HepG2 (cell line): ENCODE measurements at regions not wholly inside any gene's neighbourhood (a gene's known extent, or its start where the extent isn't known, plus 50 kb on each side); places are given as distances from the start of the nearest gene placed in this dataset.

Experiments
- ATAC-seq: fragments of 200-7000 bp; cut with Tn5 transposase; 3 replicates; pipeline ENCODE4 v1.9.1; 2020; ENCODE audit warnings: mild to moderate bottlenecking, moderate library complexity
- BruUV-seq: library from RNA; stranded (reverse); fragments of 400-500 nt; replicated peaks from 2 replicates; lab custom pipeline; 2021; lab: Mats Ljungman, UMichigan
- CTCF ChIA-PET: fragments of 300-600 bp; formaldehyde crosslinking; extraction: SDS; loops from one replicate; lab custom pipeline; 2021; ENCODE audit warnings: low total read pairs, inconsistent platforms, low intra/inter-chr PET ratio; lab: Yijun Ruan, JAX
- POLR2A ChIA-PET: fragments of 350-600 bp; sonication (Branson Sonifier 250); formaldehyde crosslinking; loops from one replicate; lab custom pipeline; 2020; ENCODE audit warnings: antibody characterized with exemption, inconsistent platforms; lab: Yijun Ruan, JAX
- DNase-seq: peaks from one replicate; pipeline ENCODE4 v3.0.0-alpha.2; 2015; ENCODE audit warnings: low spot score
- FAIRE-seq: peaks from 3 replicates; lab custom pipeline; 2011; peaks lifted over from hg19 to GRCh38; lab: Jason Lieb, UNC
- H2AFZ ChIP-seq: one replicate; pipeline ENCODE4 v1.6.1; 2011; ENCODE audit warnings: low read length, inconsistent platforms
- H3K27ac ChIP-seq: fragments of 300-600 bp; 3 replicates; pipeline ENCODE4 v1.8.0; 2011; ENCODE audit warnings: mixed run types, mild to moderate bottlenecking, mixed read lengths, low read length, inconsistent platforms; ENCODE audit not compliant: insufficient read depth; ENCODE audit errors: extremely low read length
- H3K27me3 ChIP-seq, 2 experiments: fragments of 200-600 bp in 1 of 2; 2 replicates in 1 of 2; 3 replicates in 1 of 2; pipeline versions ENCODE4 v1.6.0 to v1.8.0; 2011; ENCODE audit warnings: low read length in 2 of 2, mild to moderate bottlenecking in 2 of 2, moderate library complexity in 2 of 2, inconsistent platforms in 1 of 2; ENCODE audit not compliant: insufficient read depth in 2 of 2, control insufficient read depth in 1 of 2
- H3K36me3 ChIP-seq, 2 experiments: fragments of 200-600 bp in 1 of 2; replicated peaks in 1 of 2; 2 replicates in 1 of 2; 3 replicates in 1 of 2; pipeline versions ENCODE4 v1.5.1 to v1.8.0; 2011; ENCODE audit warnings: low read length in 2 of 2, inconsistent platforms in 1 of 2; ENCODE audit not compliant: insufficient read depth in 2 of 2, control insufficient read depth in 1 of 2
- H3K4me1 ChIP-seq: 2 replicates; pipeline ENCODE4 v1.5.1; 2012; ENCODE audit warnings: low read length, inconsistent platforms; ENCODE audit not compliant: insufficient read depth
- H3K4me2 ChIP-seq: 2 replicates; pipeline ENCODE4 v1.6.0; 2011; ENCODE audit warnings: low read depth, low read length, inconsistent platforms
- H3K4me3 ChIP-seq, 3 experiments: fragments of 200-600 bp in 1 of 3; sonication (generic), shearing (Covaris generic) in 1 of 3; replicated peaks in 1 of 3; 2 replicates each; pipeline ENCODE4 v1.5.1; 2011 to 2016; ENCODE audit warnings: low read length in 3 of 3, inconsistent platforms in 2 of 3, low read depth in 2 of 3, mild to moderate bottlenecking in 2 of 3, control low read depth in 1 of 3, mixed read lengths in 1 of 3; ENCODE audit not compliant: insufficient read depth in 1 of 3
- H3K79me2 ChIP-seq: one replicate; pipeline ENCODE4 v1.6.1; 2011; ENCODE audit warnings: low read length, inconsistent platforms; ENCODE audit not compliant: insufficient read depth
- H3K9ac ChIP-seq: 2 replicates; pipeline ENCODE4 v1.6.0; 2011; ENCODE audit warnings: mild to moderate bottlenecking, low read depth, low read length, inconsistent platforms; ENCODE audit not compliant: insufficient read depth
- H3K9me3 ChIP-seq: 2 replicates; pipeline ENCODE4 v1.5.1; 2012; ENCODE audit warnings: mild to moderate bottlenecking, low read length
- H4K20me1 ChIP-seq: 2 replicates; pipeline ENCODE4 v1.6.0; 2011; ENCODE audit warnings: inconsistent platforms, mild to moderate bottlenecking, low read length, moderate library complexity; ENCODE audit not compliant: insufficient read depth
- IKZF1 ChIP-seq: fragments of 450-650 bp; IDR thresholded peaks from 2 replicates; pipeline ENCODE4 v1.7.1; 2016
- IRF2 ChIP-seq: IDR thresholded peaks from 2 replicates; pipeline ENCODE4 v1.6.1; 2018; ENCODE audit warnings: missing genetic modification reagents, missing compliant biosample characterization
- MEIS2 ChIP-seq: sonication (generic); formaldehyde crosslinking; IDR thresholded peaks from 2 replicates; pipeline ENCODE4 v1.9.0; 2021; ENCODE audit warnings: mild to moderate bottlenecking, missing genetic modification reagents
- REPIN1 ChIP-seq: sonication (generic); formaldehyde crosslinking; IDR thresholded peaks from 2 replicates; pipeline ENCODE4 v1.8.0; 2022; ENCODE audit warnings: missing genetic modification reagents, low read depth, mild to moderate bottlenecking, borderline replicate concordance
- RFX5 ChIP-seq: IDR thresholded peaks from 2 replicates; pipeline ENCODE4 v1.6.1; 2011; ENCODE audit warnings: low read depth, low read length, improper control_type of control experiment
- SNRNP70 ChIP-seq: fragments of 200-400 bp; formaldehyde crosslinking; IDR thresholded peaks from 2 replicates; pipeline ENCODE4 v1.6.1; 2017; ENCODE audit warnings: mild to moderate bottlenecking, low read depth, low read length, moderate library complexity
- U2AF1 ChIP-seq: fragments of 200-400 bp; formaldehyde crosslinking; optimal IDR thresholded peaks from 2 replicates; pipeline ENCODE3; 2017; ENCODE audit warnings: mild to moderate bottlenecking, low read depth, low read length
- ZNF230 ChIP-seq: sonication (generic); formaldehyde crosslinking; IDR thresholded peaks from 2 replicates; pipeline ENCODE4 v1.4.0; 2020; ENCODE audit warnings: mild to moderate bottlenecking, missing genetic modification reagents
- ZNF431 ChIP-seq: sonication (generic); formaldehyde crosslinking; IDR thresholded peaks from 2 replicates; pipeline ENCODE4 v1.9.0; 2022; ENCODE audit warnings: missing genetic modification reagents, low read depth, mild to moderate bottlenecking, borderline replicate concordance
- ZNF512B ChIP-seq: sonication (generic); formaldehyde crosslinking; IDR thresholded peaks from 2 replicates; pipeline ENCODE4 v1.5.1; 2020; ENCODE audit warnings: missing genetic modification reagents, mild to moderate bottlenecking, borderline replicate concordance
- ZNF543 ChIP-seq: sonication (generic); formaldehyde crosslinking; IDR thresholded peaks from 2 replicates; pipeline ENCODE4 v1.4.0; 2020; ENCODE audit warnings: mild to moderate bottlenecking, missing genetic modification reagents
- ZNF770 ChIP-seq: sonication (generic); formaldehyde crosslinking; IDR thresholded peaks from 2 replicates; pipeline ENCODE4 v1.5.0; 2020; ENCODE audit warnings: mild to moderate bottlenecking, missing genetic modification reagents
- ZNF841 ChIP-seq: sonication (generic); formaldehyde crosslinking; IDR thresholded peaks from 2 replicates; pipeline ENCODE4 v1.8.1; 2023; ENCODE audit warnings: missing genetic modification reagents, borderline replicate concordance
- WGBS: methylation state at CpG from one replicate; pipeline ENCODE4 v1.1.6; 2017; ENCODE audit warnings: low lambda C conversion rate; 5-methylcytosine and 5-hydroxymethylcytosine counted together
- in situ Hi-C: cut with HindIII; loops from 2 replicates; pipeline ENCODE4 v1.10.0; 2017; ENCODE audit warnings: low pct_unique_long_range_greater_than_20kb; ENCODE audit not compliant: extremely low pct_ligation_motif_present
- intact Hi-C: fragments of 100-400 bp; cut with micrococcal nuclease; formaldehyde crosslinking; loops from one replicate; pipeline ENCODE4 v1.10.0; 2022; ENCODE audit not compliant: unreplicated experiment
- TF ChIP-seq, protein P1 (sequence below): sonication (generic); formaldehyde crosslinking; IDR thresholded peaks from 2 replicates; pipeline ENCODE4 v1.8.0; 2022; ENCODE audit warnings: mild to moderate bottlenecking, missing genetic modification reagents

DNA sequence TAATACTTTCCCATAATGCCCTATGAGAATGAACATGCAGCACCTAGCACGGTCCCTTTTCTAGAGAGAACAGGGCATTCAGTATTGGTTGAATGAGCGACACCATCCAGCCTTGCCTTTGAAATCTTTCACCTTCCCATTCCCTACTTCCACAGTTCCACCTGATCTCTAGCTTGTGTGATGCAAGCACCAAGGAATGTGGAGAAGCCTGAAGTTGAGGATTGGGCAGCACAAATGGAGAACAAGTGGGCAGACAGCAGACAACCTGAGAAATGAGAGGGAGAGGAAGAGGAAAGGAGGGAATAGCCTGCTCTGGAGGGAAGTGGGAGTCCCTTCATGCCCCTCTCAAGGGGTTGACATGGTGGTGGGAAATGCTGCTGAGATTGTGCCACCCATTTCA is 365.1 kb upstream of the CXorf51A start:
- H3K4me2 ChIP-seq = no peak overlapping the region
- no peaks in the 10 kb centered on the region for H4K20me1 ChIP-seq
- no peak for DNase-seq
- FAIRE-seq = no peak
- no peaks in the 10 kb centered on the region for H3K4me1 ChIP-seq
- in situ Hi-C loops = no loop called here
- no peak overlapping the region for H3K4me3 ChIP-seq
- ChIA-PET POLR2A (no interaction called here), CTCF (no interaction called here)
- H3K9me3 ChIP-seq = peaks cover 24% of the 10 kb centered on the region; the same call in 1 of the 2 replicates
- no TSS peak for BruUV-seq
- 35% methylated on average over 2 of the region's 2 CpGs for WGBS
- H3K79me2 ChIP-seq = no peaks in the 10 kb centered on the region
- H3K9ac ChIP-seq = no peak overlapping the region
- no peaks in the 10 kb centered on the region for H3K36me3 ChIP-seq
- no peaks in the 10 kb centered on the region for H3K27me3 ChIP-seq
- intact Hi-C loops = no loop called here
- ATAC-seq = no peak
- no peak overlapping the region for H3K27ac ChIP-seq
- H2AFZ ChIP-seq = no peak overlapping the region
- no peak for TF ChIP-seq U2AF1
- TF ChIP-seq, protein P1, sequence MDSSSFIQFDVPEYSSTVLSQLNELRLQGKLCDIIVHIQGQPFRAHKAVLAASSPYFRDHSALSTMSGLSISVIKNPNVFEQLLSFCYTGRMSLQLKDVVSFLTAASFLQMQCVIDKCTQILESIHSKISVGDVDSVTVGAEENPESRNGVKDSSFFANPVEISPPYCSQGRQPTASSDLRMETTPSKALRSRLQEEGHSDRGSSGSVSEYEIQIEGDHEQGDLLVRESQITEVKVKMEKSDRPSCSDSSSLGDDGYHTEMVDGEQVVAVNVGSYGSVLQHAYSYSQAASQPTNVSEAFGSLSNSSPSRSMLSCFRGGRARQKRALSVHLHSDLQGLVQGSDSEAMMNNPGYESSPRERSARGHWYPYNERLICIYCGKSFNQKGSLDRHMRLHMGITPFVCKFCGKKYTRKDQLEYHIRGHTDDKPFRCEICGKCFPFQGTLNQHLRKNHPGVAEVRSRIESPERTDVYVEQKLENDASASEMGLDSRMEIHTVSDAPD (CRISPR knock-in tag) = no peak
- TF ChIP-seq ZNF543 (CRISPR knock-in tag) = no peak
- TF ChIP-seq SNRNP70 = no peak
- no peak for TF ChIP-seq ZNF431 (CRISPR knock-in tag)
- TF ChIP-seq IKZF1 = no peak
- no peak for TF ChIP-seq RFX5
- no peak for TF ChIP-seq ZNF770 (CRISPR knock-in tag)
- TF ChIP-seq ZNF841 (CRISPR knock-in tag) = no peak
- no peak for TF ChIP-seq ZNF230 (CRISPR knock-in tag)
- TF ChIP-seq REPIN1 (CRISPR knock-in tag) = no peak
- TF ChIP-seq IRF2 (CRISPR knock-in tag) = no peak
- no peak for TF ChIP-seq ZNF512B (CRISPR knock-in tag)
- TF ChIP-seq MEIS2 (CRISPR knock-in tag) = no peak
